ENCODE measurements at regions not wholly inside any gene's neighbourhood (a gene's known extent, or its start where the extent isn't known, plus 50 kb on each side); places are given as distances from the start of the nearest gene placed in this dataset.

DNA sequence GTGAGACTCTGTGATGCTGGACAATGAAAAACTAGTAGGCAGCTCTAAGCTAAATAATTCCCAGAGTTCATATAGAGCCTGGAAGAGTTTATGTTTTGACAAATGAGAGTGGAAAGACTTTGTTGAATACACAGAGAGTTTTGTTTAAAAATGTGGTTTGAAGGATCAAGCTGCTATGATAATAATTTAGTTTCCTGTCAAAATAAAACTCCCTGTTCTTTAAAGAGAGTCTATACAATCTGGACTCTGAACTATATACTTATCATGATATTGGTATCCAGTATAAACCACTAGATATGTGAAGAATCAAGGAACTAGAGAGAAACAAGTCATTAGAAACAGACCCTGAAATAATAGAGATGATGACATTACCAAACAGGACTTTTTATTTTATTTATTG, 158.6 kb downstream of the C4orf33 start:
- TF ChIP-seq RAD21 (IDR thresholded peaks at IDR 0.05; ENCODE audit: low read length) (no peak), POLR2A (IDR thresholded peaks at IDR 0.05; ENCODE audit: low read depth, low read length) (no peak), CEBPB (IDR thresholded peaks at IDR 0.05; ENCODE audit: low read depth, low read length) (no peak), BHLHE40 (IDR thresholded peaks at IDR 0.05; ENCODE audit: low read depth, low read length) (no peak), MXI1 (IDR thresholded peaks at IDR 0.05; ENCODE audit: borderline replicate concordance, low read depth, low read length) (no peak)
- TF ChIP-seq, protein P1, sequence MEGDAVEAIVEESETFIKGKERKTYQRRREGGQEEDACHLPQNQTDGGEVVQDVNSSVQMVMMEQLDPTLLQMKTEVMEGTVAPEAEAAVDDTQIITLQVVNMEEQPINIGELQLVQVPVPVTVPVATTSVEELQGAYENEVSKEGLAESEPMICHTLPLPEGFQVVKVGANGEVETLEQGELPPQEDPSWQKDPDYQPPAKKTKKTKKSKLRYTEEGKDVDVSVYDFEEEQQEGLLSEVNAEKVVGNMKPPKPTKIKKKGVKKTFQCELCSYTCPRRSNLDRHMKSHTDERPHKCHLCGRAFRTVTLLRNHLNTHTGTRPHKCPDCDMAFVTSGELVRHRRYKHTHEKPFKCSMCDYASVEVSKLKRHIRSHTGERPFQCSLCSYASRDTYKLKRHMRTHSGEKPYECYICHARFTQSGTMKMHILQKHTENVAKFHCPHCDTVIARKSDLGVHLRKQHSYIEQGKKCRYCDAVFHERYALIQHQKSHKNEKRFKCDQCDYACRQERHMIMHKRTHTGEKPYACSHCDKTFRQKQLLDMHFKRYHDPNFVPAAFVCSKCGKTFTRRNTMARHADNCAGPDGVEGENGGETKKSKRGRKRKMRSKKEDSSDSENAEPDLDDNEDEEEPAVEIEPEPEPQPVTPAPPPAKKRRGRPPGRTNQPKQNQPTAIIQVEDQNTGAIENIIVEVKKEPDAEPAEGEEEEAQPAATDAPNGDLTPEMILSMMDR (conservative IDR thresholded peaks at IDR 0.05; ENCODE audit: low read depth, low read length), result no peak

Data from IMR-90 (cell line).